HG02884 (cell line): ENCODE measurements at regions not wholly inside any gene's neighbourhood (a gene's known extent, or its start where the extent isn't known, plus 50 kb on each side); places are given as distances from the start of the nearest gene placed in this dataset.
A peak's percentile ranks its signal among the peaks of the same experiment; 100 is the strongest.

Experiments
- ATAC-seq: cut with Tn5 transposase; IDR thresholded peaks from one replicate; pipeline ENCODE4 v1.9.1; 2021; ENCODE audit warnings: mild to moderate bottlenecking, moderate library complexity; ENCODE audit not compliant: unreplicated experiment

- ATAC-seq, result no peak
Measured at GRCh38 chr7:33661430-33662160, 243.7 kb upstream of the BMPER start.

DNA sequence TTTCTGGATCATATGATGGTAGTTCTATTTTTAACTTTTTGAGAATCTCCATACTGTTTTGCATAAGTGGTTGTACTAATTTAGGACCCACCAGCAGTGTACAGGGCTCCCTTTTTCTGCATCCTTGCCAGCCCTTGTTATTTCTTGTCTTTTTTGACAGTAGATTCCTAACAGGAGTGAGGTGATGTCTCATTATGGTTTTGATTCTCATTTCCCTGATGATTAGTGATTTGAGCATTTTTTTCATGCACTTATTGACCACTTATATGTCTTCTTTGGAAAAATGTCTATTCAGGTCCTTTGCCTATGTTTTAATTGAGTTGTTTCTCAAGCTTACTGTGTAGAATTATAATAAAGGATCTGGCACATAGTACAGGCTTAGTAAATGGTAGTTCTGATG is 238.8 kb upstream of the BMPER start:
- ATAC-seq, result no peak

DNA sequence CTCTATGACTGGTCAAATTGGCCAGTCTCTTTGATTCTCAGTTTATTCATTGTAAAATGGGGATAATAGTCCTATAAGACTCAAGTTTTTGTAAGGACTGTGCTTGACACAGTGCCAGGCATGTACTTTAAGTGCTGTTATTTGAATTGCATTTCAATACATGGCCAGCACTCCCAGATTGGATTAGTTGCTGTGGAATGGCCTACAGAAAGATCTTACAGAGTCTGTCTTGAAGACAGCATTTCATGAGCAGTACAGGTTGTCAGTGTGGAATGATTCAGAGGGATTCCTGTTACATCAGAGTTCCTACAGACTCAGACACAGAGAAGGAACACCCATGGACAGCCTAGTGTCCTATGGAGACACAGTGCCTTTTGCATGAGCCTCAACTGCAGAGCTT is 238.1 kb upstream of the BMPER start:
- no peak for ATAC-seq

GRCh38 chr7:33669251-33669670 is 236.1 kb upstream of the BMPER start:
- ATAC-seq, result no peak

- peak; percentile 84 for ATAC-seq
Measured at GRCh38 chr7:33671531-33672262, 233.6 kb upstream of the BMPER start.

DNA sequence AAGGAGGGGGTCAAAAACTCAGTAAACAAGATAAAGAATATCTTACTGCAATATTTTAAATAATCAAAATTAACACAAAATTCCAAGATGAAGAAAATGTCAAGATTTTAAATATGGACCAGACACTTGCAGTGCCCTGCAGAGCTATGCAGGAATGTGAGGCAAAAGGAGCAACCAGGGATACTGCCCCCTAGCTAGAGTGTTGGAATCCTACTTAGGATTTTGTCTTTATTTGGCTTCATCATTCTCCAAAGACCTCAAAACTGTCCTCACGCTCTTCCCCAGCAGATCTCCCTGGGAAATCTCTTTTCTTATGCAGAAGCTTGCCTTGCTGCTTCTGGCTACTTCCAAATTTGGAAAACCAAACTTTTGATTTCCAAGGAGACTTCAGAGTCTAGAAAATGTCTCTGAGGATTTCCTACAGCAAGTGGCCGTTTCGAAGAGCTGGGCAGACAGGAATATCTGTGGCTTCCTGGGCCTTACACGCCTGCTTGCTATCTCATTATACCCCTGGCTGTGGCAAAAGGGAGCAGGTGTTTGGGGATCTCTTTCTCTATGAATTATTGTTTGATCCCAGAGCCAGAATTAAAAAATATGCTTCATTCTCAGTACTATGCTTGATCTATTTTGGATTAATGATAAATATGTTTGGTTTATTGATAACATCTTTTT is 232.2 kb upstream of the BMPER start:
- no peak for ATAC-seq

DNA sequence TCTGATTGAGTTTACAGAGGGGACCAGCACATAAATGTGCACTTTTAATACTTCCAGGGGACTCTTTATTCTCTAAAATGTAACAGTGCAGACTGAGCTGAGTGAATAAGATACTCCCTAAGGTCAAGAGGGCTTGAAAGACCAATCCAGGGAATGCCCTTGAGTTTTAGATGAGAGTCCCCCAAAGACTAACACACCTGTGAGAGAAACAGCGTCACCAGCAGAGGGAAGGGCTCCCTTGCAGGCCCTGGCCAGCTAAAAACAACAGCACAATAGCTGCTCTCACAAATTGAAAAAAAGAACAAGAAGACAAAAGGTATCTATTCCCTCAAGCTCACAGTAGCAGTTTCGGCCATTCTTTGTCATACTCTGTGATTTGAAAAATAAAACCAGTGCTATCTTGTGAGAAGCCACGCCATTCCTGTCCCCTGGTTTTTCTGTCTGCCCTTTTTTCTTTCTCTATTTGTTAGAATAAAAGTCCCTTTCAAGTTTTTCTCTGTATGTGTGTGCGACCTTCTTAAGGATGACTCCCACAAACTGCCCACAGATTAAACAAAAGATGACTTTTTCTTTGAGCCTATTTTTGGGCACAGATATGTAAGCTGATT is 230.4 kb upstream of the BMPER start:
- ATAC-seq, result no peak

DNA sequence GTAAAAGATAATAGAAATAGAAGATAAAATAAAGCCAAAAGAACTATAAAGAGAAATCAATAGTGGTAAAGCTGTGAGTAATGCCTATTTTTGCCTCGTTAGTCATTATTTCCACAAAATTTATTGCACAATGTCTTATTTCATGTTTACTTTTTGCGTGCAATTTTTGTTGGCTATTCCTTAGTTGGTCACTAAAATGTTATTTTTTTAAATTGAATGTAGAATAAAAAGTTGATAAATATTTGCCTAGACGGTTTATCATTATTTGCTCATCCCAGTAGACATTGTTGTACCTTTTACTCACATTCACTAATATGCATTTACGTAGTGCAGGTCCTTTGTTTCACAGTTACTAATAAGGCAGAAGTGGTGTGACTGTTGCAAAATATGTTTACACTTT is 227.8 kb upstream of the BMPER start:
- no peak for ATAC-seq

- no peak for ATAC-seq
Measured at GRCh38 chr7:33678569-33679335, 226.6 kb upstream of the BMPER start.

GRCh38 chr7:33680682-33681081 is 224.7 kb upstream of the BMPER start:
- no peak for ATAC-seq

- ATAC-seq, result no peak
Measured at GRCh38 chr7:33685503-33685902, 219.8 kb upstream of the BMPER start.

- ATAC-seq, result no peak
Measured at GRCh38 chr7:33685981-33686683, 219.2 kb upstream of the BMPER start.

DNA sequence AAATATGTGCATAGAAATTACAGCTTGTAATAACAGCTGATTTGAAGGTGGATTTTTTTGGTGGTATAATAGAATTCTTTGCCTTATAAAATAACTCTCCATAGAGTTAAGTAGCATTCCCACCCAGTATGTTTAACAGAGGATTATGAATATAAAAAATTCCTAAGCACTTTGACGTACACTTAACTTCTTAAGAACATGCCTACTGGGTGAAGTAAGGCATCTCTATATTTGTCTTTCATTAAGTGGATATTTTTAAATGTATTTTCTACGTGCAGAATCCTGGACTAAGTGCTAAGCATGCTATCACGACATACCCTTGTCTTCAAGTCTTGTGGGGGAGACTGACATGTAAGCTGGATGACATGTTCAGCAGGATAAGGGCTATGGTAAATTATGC is 217.7 kb upstream of the BMPER start:
- no peak for ATAC-seq

DNA sequence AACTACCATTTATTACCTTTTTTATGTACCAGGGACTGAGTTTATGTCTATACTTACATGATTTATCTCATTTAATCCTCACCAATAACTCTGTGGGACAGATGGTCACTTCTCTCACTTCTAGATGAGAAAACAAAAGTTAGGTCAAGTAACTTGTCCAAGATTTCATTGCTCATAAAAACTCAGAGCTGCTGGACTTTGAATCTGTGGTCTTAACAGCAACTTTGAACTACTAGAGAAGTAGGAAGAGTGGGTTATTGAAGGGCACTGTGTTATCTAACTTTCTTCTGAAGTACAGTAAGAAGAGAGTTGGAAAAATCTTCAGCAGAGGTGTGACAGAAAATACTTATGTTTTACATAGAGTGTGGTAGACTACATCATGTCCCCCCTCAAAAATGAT is 214.2 kb upstream of the BMPER start:
- ATAC-seq, result no peak

DNA sequence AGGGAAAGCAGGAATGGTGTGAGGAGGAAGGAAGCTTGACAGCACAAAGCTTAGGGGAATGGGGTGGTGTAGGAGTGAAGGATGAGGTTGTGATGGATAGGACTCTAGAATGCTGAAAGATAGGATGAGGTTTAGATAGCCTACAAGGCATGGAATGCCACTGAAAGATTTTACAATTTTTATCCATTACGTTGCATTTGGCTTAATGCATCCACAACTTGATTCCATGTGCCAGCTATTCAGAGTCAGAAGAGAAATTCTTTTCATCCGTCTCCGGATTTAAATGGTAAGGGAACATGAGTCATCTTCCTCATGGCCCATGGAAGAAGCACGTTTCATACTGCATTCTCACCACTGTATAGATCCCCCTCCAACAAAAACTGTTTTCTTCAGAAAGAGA is 212.4 kb upstream of the BMPER start:
- ATAC-seq, result no peak

- no peak for ATAC-seq
Measured at GRCh38 chr7:33694006-33694405, 211.3 kb upstream of the BMPER start.

GRCh38 chr7:33697616-33698015 is 207.7 kb upstream of the BMPER start:
- ATAC-seq, result no peak

DNA sequence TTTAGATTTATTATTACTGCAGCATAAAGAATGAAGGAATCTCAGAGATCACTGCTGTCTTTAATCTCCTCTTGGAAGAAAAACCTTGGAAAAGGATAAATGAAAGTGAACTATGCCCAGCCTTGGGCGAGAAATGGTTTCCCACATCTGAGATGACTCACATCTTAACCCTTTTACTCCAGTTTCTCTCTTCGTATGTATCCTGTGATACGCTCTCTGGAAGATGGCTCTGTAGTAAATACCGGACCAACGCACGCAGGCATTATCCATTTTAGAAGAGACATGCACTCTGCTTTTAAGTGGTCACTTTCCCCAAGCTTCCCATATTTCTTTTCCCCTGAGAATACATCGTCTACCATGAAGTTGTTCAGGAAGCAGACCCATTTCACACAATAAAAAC is 207.3 kb upstream of the BMPER start:
- ATAC-seq, result no peak

DNA sequence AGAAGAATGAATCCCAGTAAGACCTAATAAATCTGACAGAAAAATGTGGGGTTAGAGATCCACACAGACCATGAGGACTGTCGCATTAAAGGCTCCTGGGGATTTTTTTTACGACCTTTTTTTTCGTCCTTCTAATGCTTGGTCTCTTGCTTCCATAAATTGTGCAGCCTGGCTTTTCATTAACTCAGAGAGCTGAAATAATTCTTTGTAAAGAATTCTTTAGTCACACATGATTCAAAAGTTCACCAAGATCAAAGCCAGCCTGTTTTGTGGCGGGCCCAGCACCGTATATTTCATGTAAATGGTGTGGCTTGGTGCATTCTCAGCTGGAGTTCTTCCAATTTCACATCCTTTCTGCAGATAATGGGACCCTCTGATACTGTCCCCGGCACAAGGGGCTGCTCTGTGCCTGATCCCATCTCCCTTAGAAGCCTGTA is 206.6 kb upstream of the BMPER start:
- ATAC-seq, result no peak
